ENCODE measurements at regions not wholly inside any gene's neighbourhood (a gene's known extent, or its start where the extent isn't known, plus 50 kb on each side); places are given as distances from the start of the nearest gene placed in this dataset.
"Not testable (repeated sequence)": the region's sequence is repeated elsewhere in the genome, so short reads cannot be mapped to it uniquely, and the experiment has no call there.

DNA sequence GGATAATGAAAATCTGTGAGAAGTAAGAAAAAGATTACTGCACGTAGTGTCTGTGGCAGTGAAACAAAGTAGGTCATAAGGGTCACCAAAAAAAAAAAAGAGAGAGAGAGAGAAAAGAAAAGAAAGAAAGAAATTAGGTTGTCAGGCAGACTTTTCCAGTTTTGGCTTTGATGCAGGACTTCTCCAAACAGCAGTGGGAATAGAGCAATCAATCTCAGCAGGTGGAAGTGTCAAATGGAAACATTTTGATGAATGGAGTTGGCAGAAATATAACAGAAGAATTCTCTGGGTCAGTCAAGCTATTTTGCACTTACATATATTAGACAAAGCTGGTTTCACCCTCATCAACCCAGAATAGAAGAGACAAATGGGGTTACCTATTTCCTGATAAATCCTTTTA is 745.8 kb downstream of the SLC6A15 start:
- TF ChIP-seq, protein P1, sequence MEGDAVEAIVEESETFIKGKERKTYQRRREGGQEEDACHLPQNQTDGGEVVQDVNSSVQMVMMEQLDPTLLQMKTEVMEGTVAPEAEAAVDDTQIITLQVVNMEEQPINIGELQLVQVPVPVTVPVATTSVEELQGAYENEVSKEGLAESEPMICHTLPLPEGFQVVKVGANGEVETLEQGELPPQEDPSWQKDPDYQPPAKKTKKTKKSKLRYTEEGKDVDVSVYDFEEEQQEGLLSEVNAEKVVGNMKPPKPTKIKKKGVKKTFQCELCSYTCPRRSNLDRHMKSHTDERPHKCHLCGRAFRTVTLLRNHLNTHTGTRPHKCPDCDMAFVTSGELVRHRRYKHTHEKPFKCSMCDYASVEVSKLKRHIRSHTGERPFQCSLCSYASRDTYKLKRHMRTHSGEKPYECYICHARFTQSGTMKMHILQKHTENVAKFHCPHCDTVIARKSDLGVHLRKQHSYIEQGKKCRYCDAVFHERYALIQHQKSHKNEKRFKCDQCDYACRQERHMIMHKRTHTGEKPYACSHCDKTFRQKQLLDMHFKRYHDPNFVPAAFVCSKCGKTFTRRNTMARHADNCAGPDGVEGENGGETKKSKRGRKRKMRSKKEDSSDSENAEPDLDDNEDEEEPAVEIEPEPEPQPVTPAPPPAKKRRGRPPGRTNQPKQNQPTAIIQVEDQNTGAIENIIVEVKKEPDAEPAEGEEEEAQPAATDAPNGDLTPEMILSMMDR (IDR thresholded peaks at IDR 0.05): no peak

GRCh38 chr12:84165998-84166571 is 746.5 kb downstream of the SLC6A15 start:
- TF ChIP-seq, protein P1 (IDR thresholded peaks at IDR 0.05): no peak
- DNase-seq (no peak), ATAC-seq (no peak)
- Histone ChIP-seq H3K36me3 (no peaks in the 10 kb centered on the region), H3K27ac (no peak overlapping the region), H3K27me3 (no peaks in the 10 kb centered on the region), H3K9me3 (no peaks in the 10 kb centered on the region), H3K4me3 (no peak overlapping the region), H3K4me1 (no peaks in the 10 kb centered on the region)
- intact Hi-C loops (cut with DNase I): no loop called here

More for the DNA sequence above, 745.8 kb downstream of the SLC6A15 start:
- intact Hi-C loops (cut with DNase I): no loop called here
- H3K9me3 ChIP-seq: no peaks in the 10 kb centered on the region
- no peaks in the 10 kb centered on the region for H3K36me3 ChIP-seq
- H3K27me3 ChIP-seq: no peaks in the 10 kb centered on the region
- no peaks in the 10 kb centered on the region for H3K4me1 ChIP-seq
- H3K27ac ChIP-seq: no peak overlapping the region
- ATAC-seq (no peak), DNase-seq (no peak)
- H3K4me3 ChIP-seq: no peak overlapping the region

DNA sequence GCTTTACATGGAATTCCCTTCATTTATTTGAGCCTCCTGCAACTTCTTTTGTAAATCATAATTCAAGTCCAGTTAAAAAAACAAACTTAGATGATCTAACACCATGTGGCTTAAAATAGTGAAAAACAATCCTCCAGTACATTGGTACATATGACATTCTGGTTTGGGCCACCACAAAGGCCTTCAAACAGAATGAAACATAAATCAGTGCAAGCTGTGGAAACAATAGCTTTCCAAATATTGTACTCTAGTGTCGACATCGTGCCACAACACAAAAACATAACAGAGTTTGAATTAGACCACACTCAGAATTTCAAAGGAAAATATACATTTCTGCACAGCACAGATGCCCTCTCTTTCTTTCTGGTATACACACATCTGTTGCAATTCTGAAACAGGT is 751.3 kb downstream of the SLC6A15 start:
- Histone ChIP-seq H3K4me1 (no peaks in the 10 kb centered on the region), H3K9me3 (no peaks in the 10 kb centered on the region), H3K27ac (no peak overlapping the region), H3K36me3 (no peaks in the 10 kb centered on the region), H3K4me3 (no peak overlapping the region), H3K27me3 (no peaks in the 10 kb centered on the region)
- intact Hi-C loops (cut with DNase I): no loop called here
- TF ChIP-seq, protein P1 (IDR thresholded peaks at IDR 0.05): no peak
- ATAC-seq (no peak), DNase-seq (no peak)

DNA sequence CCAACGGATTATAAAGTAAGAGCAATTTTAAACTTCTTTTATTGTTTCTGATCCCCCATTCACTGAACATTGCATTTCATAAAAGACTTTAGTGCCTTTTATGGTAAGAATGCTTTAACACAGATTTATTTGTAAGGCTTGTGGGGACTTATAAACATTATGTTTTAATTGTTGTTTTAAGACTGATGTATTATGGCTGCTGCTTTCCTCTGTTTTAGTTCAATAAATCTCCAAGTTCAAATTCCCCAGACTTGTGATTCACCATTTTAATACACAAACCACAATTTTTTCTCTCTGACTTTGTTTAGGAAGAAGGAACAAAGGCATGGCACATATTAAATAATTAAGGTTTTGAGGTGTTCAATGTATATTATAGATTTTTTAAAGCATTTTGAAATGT is 753.3 kb downstream of the SLC6A15 start:
- Histone ChIP-seq H3K4me3 (no peak overlapping the region), H3K27ac (no peak overlapping the region), H3K27me3 (no peaks in the 10 kb centered on the region), H3K4me1 (no peaks in the 10 kb centered on the region), H3K9me3 (peaks cover 0 to 2% of the 10 kb centered on the region in 2 donors), H3K36me3 (no peaks in the 10 kb centered on the region)
- intact Hi-C loops (cut with DNase I): no loop called here
- ATAC-seq (no peak), DNase-seq (no peak)
- TF ChIP-seq, protein P1 (IDR thresholded peaks at IDR 0.05): no peak

DNA sequence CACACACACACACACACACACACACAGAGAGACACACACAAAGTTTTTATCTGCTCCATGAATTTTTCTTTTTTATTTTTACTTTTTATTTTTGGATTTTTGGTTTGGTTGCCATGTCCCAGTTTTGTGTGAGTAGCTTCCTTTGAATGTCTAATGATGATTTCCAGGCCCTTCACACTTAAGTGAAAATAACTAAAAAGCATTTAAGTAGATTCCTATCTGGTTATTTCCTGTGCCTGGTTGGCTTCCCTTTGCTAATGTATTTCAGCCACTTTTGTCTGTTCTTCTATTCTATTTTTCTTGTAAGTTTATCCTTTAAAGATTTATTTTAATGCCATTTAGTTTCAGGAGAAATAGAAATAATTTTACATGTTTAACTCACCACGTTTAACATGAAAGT is 755.4 kb downstream of the SLC6A15 start:
- TF ChIP-seq, protein P1 (IDR thresholded peaks at IDR 0.05): no peak
- H3K27ac ChIP-seq: no peak overlapping the region
- H3K27me3 ChIP-seq: no peaks in the 10 kb centered on the region
- H3K36me3 ChIP-seq: no peaks in the 10 kb centered on the region
- intact Hi-C loops (cut with DNase I): no loop called here
- DNase-seq (no peak), ATAC-seq (no peak)
- no peaks in the 10 kb centered on the region for H3K4me1 ChIP-seq
- peaks cover 0 to 2% of the 10 kb centered on the region in 2 donors for H3K9me3 ChIP-seq
- no peak overlapping the region for H3K4me3 ChIP-seq

GRCh38 chr12:84154991-84155930 is 757.3 kb downstream of the SLC6A15 start:
- H3K4me3 ChIP-seq; intact Hi-C loops (cut with DNase I); H3K27me3 ChIP-seq; H3K36me3 ChIP-seq; H3K9me3 ChIP-seq; H3K27ac ChIP-seq; H3K4me1 ChIP-seq; ATAC-seq: not testable (repeated sequence)
- DNase-seq: peak in 2 of 4 donors; percentile 14 to 63

DNA sequence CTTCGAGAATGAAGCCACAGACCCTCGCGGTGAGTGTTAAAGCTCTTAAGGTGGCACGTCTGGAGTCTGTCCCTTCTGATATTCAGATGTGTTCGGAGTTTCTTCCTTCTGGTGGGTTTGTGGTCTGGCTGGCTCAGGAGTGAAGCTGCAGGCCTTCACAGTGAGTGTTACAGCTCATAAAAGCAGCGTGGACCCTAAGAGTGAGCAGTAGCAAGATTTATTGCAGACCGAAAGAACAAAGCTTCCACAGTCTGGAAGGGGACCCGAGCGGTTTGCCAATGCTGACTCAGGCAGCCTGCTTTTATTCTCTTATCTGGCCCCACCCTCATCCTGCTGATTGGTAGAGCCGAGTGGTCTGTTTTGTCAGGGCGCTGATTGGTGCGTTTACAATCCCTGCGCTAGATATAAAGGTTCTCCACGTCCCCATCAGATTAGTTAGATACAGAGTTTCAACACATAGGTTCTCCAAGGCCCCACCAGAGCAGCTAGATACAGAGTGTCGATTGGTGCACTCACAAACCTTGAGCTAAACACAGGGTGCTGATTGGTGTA is 758.1 kb downstream of the SLC6A15 start:
- intact Hi-C loops (cut with DNase I); H3K27me3 ChIP-seq; H3K36me3 ChIP-seq; H3K4me1 ChIP-seq; H3K9me3 ChIP-seq; DNase-seq; ATAC-seq; H3K27ac ChIP-seq; H3K4me3 ChIP-seq: not testable (repeated sequence)
